ENCODE measurements at regions not wholly inside any gene's neighbourhood (a gene's known extent, or its start where the extent isn't known, plus 50 kb on each side); places are given as distances from the start of the nearest gene placed in this dataset.

DNA sequence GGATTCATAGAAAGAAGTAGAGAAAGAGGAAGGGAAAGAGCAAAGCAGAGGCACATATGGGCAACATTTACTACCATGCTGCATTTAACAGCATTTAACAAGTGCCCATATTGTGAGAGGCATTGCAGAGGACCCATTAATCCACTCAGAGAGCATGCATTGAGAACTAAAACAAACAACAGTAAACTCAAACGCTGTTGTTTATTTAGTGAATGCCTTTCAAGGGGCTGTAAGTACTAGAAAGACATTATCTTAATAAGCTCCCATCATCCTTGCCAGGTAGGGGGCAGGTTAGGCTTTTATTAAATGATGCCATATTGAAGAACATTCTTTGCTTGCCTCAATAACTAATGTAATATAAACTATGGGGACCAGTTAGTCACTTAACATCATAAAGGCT is 254.3 kb upstream of the DAB1 start:
- TF ChIP-seq, protein P1, sequence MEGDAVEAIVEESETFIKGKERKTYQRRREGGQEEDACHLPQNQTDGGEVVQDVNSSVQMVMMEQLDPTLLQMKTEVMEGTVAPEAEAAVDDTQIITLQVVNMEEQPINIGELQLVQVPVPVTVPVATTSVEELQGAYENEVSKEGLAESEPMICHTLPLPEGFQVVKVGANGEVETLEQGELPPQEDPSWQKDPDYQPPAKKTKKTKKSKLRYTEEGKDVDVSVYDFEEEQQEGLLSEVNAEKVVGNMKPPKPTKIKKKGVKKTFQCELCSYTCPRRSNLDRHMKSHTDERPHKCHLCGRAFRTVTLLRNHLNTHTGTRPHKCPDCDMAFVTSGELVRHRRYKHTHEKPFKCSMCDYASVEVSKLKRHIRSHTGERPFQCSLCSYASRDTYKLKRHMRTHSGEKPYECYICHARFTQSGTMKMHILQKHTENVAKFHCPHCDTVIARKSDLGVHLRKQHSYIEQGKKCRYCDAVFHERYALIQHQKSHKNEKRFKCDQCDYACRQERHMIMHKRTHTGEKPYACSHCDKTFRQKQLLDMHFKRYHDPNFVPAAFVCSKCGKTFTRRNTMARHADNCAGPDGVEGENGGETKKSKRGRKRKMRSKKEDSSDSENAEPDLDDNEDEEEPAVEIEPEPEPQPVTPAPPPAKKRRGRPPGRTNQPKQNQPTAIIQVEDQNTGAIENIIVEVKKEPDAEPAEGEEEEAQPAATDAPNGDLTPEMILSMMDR (IDR thresholded peaks at IDR 0.05) = no peak
- no peak for TF ChIP-seq EZH2 (IDR thresholded peaks at IDR 0.05; ENCODE audit: borderline replicate concordance, insufficient read depth, low read depth, low read length, poor library complexity, severe bottlenecking)
